ENCODE measurements at regions not wholly inside any gene's neighbourhood (a gene's known extent, or its start where the extent isn't known, plus 50 kb on each side); places are given as distances from the start of the nearest gene placed in this dataset.

DNA sequence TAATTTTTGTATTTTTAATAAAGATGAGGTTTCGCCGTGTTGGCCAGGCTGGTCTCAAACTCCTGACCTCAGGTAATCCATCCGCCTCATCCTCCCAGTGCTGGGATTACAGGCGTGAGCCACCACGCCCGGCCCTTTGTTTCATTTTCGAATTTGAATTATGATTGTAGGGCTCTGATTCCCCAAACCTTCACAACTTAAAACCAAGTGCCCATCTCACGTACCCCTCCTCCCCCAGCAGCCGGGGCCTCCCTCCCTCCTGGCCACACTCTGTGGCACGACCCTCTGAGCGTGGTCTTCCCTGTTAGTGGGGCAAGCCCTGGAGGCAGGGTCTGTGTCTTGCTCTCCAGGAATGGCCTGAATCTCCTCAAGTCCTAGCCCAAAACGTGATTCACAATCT is 166.5 kb downstream of the ASB1 start:
- Mint-ChIP-seq H3K4me1 (ENCODE audit: unreplicated experiment) (peaks cover 3% of the 10 kb centered on the region), H3K27ac (ENCODE audit: unreplicated experiment) (no peak overlapping the region), H3K36me3 (ENCODE audit: low read depth, unreplicated experiment) (no peaks in the 10 kb centered on the region), H3K27me3 (ENCODE audit: unreplicated experiment) (peaks cover 2% of the 10 kb centered on the region), H3K9me3 (ENCODE audit: unreplicated experiment) (no peaks in the 10 kb centered on the region), H3K4me3 (ENCODE audit: unreplicated experiment) (no peak overlapping the region)
- TF ChIP-seq, protein P1, sequence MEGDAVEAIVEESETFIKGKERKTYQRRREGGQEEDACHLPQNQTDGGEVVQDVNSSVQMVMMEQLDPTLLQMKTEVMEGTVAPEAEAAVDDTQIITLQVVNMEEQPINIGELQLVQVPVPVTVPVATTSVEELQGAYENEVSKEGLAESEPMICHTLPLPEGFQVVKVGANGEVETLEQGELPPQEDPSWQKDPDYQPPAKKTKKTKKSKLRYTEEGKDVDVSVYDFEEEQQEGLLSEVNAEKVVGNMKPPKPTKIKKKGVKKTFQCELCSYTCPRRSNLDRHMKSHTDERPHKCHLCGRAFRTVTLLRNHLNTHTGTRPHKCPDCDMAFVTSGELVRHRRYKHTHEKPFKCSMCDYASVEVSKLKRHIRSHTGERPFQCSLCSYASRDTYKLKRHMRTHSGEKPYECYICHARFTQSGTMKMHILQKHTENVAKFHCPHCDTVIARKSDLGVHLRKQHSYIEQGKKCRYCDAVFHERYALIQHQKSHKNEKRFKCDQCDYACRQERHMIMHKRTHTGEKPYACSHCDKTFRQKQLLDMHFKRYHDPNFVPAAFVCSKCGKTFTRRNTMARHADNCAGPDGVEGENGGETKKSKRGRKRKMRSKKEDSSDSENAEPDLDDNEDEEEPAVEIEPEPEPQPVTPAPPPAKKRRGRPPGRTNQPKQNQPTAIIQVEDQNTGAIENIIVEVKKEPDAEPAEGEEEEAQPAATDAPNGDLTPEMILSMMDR (IDR thresholded peaks at IDR 0.05; ENCODE audit: unreplicated experiment), result no peak
- DNase-seq (ENCODE audit: low spot score), result no peak

DNA sequence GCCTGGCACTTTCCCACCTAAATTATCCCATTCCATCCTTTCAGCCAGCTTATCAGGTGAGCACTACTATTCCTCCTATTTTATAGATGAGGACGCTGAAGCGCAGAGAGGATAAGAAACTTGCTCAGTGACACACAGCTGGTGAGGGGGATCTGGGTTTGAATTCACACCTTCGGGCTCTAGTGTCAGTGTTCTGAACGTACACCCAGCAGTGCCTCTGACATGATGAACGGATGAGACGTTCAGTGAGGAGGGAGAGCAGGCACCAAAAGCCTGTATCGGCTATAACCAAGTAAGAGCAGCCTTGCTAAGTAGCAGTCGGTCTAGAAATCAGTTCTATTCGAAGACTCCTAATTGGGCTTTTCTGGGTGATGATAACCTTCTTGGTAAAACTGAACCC is 167.0 kb downstream of the ASB1 start:
- H3K27me3 Mint-ChIP-seq (ENCODE audit: unreplicated experiment), result peaks cover 2% of the 10 kb centered on the region
- TF ChIP-seq, protein P1 (IDR thresholded peaks at IDR 0.05; ENCODE audit: unreplicated experiment), result no peak
- H3K9me3 Mint-ChIP-seq (ENCODE audit: unreplicated experiment), result no peaks in the 10 kb centered on the region
- no peak overlapping the region for H3K4me3 Mint-ChIP-seq (ENCODE audit: unreplicated experiment)
- H3K27ac Mint-ChIP-seq (ENCODE audit: unreplicated experiment), result no peak overlapping the region
- peaks cover 3% of the 10 kb centered on the region for H3K4me1 Mint-ChIP-seq (ENCODE audit: unreplicated experiment)
- H3K36me3 Mint-ChIP-seq (ENCODE audit: low read depth, unreplicated experiment), result no peaks in the 10 kb centered on the region
- DNase-seq (ENCODE audit: low spot score), result no peak

DNA sequence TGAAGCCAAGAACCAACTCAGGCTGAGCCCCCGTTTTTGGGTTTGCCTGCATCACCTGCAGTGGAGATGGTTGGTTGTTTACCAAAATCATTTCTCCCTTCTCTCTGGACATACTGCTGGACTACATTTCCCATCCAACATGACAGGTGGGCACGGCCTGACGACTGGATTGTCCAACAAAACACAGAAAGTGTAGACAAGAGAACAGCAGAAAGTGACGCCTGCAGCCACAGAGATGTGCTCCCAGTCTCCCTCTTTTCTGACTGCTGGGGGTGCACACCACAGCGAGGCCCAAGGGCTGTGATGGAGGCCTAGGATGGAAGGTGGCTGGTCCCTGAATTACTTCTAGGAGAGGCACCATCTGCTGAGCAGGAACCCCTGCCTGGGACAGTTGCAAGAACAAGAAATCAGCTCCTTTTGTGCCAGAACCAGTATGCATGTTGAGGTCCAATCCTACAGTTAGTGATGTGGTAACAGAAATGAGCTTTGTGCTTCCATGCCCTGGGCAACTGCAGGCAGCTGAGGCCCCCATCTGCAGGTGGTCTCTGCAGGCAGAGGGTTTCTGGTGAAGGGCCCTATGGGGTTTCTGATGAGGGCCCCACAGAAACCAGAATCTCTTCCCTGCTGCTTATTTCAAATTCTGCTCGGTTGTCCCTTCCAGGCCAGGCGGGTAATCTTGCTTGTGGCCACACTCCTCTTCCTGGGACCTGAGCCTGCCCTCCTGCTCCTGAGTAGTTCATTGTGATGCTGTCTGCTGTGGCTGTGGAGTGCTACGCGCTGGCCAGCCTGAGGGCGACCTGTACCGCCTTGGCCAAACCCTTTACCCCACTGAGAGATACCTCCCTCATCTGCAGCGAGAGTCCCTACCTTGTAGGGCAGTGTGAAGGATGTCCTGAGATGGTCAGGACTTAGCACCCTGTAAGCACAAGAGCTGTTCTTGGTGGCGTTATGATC is 168.3 kb downstream of the ASB1 start:
- TF ChIP-seq, protein P1 (IDR thresholded peaks at IDR 0.05; ENCODE audit: unreplicated experiment), result no peak
- no peak overlapping the region for H3K4me3 Mint-ChIP-seq (ENCODE audit: unreplicated experiment)
- peaks cover 2% of the 10 kb centered on the region for H3K27me3 Mint-ChIP-seq (ENCODE audit: unreplicated experiment)
- no peak overlapping the region for H3K27ac Mint-ChIP-seq (ENCODE audit: unreplicated experiment)
- H3K9me3 Mint-ChIP-seq (ENCODE audit: unreplicated experiment), result no peaks in the 10 kb centered on the region
- H3K4me1 Mint-ChIP-seq (ENCODE audit: unreplicated experiment), result peaks cover 3% of the 10 kb centered on the region
- H3K36me3 Mint-ChIP-seq (ENCODE audit: low read depth, unreplicated experiment), result no peaks in the 10 kb centered on the region
- no peak for DNase-seq (ENCODE audit: low spot score)

GRCh38 chr2:238595750-238596570 is 169.2 kb downstream of the ASB1 start:
- H3K4me1 Mint-ChIP-seq (ENCODE audit: unreplicated experiment), result peaks cover 3% of the 10 kb centered on the region
- TF ChIP-seq, protein P1 (IDR thresholded peaks at IDR 0.05; ENCODE audit: unreplicated experiment), result no peak
- no peaks in the 10 kb centered on the region for H3K9me3 Mint-ChIP-seq (ENCODE audit: unreplicated experiment)
- no peaks in the 10 kb centered on the region for H3K36me3 Mint-ChIP-seq (ENCODE audit: low read depth, unreplicated experiment)
- H3K27ac Mint-ChIP-seq (ENCODE audit: unreplicated experiment), result no peak overlapping the region
- no peak for DNase-seq (ENCODE audit: low spot score)
- no peak overlapping the region for H3K4me3 Mint-ChIP-seq (ENCODE audit: unreplicated experiment)
- peaks cover 2% of the 10 kb centered on the region for H3K27me3 Mint-ChIP-seq (ENCODE audit: unreplicated experiment)

Measured in endothelial cell (in vitro differentiated cells).